Right atrium auricular region (tissue), 2 donors: ENCODE measurements at regions not wholly inside any gene's neighbourhood (a gene's known extent, or its start where the extent isn't known, plus 50 kb on each side); places are given as distances from the start of the nearest gene placed in this dataset.

Source experiments
- DNase-seq: peaks from one replicate; pipeline ENCODE4 v3.0.0-alpha.2; 2019; ENCODE audit warnings: low spot score
- H3K27ac ChIP-seq, 2 donors: fragments of 200-600 bp; sonication (generic); 1 replicate in 1 of 2; 2 replicates in 1 of 2; pipeline ENCODE4 v1.5.1; 2016 to 2019
- H3K27me3 ChIP-seq, 2 donors: fragments of 200-600 bp; sonication (generic); one replicate each; pipeline versions ENCODE4 v1.5.1 to v1.6.0; 2017 to 2019
- H3K36me3 ChIP-seq: fragments of 200-600 bp; sonication (generic); one replicate; pipeline ENCODE4 v1.5.1; 2016
- H3K4me1 ChIP-seq, 2 donors: fragments of 200-600 bp; sonication (generic); one replicate each; pipeline versions ENCODE4 v1.5.1 to v1.6.0; 2017 to 2019
- H3K4me3 ChIP-seq, 2 donors: fragments of 200-600 bp; sonication (generic); 1 replicate in 1 of 2; 2 replicates in 1 of 2; pipeline ENCODE4 v1.5.1; 2017 to 2019; ENCODE audit warnings: mild to moderate bottlenecking in 1 of 2, moderate library complexity in 1 of 2
- H3K9me3 ChIP-seq, 2 donors: fragments of 200-600 bp; sonication (generic); one replicate each; pipeline ENCODE4 v1.5.1; 2019
- CTCF ChIP-seq, 2 donors: fragments of 200-600 bp; sonication (generic); IDR thresholded peaks; one replicate each; pipeline ENCODE4 v1.5.1; 2019; ENCODE audit warnings: antibody characterized with exemption in 2 of 2

- TF ChIP-seq CTCF (IDR thresholded peaks at IDR 0.05): no peak
- H3K27ac ChIP-seq: no peak overlapping the region
- no peaks in the 10 kb centered on the region for H3K4me1 ChIP-seq
- H3K9me3 ChIP-seq: no peaks in the 10 kb centered on the region
- no peaks in the 10 kb centered on the region for H3K27me3 ChIP-seq
- no peak for DNase-seq
- no peaks in the 10 kb centered on the region for H3K36me3 ChIP-seq
- H3K4me3 ChIP-seq: no peak overlapping the region
Observed at GRCh38 chr17:27400991-27401390, 55.3 kb upstream of the KSR1 start.

- DNase-seq: no peak
- Histone ChIP-seq H3K27me3 (no peaks in the 10 kb centered on the region), H3K36me3 (no peaks in the 10 kb centered on the region), H3K9me3 (no peaks in the 10 kb centered on the region), H3K27ac (no peak overlapping the region), H3K4me3 (no peak overlapping the region), H3K4me1 (peaks cover 0 to under 1% of the 10 kb centered on the region in 2 donors)
- no peak for TF ChIP-seq CTCF (IDR thresholded peaks at IDR 0.05)
Observed at GRCh38 chr17:27402943-27403342, 53.3 kb upstream of the KSR1 start.

- no peak overlapping the region for H3K27ac ChIP-seq
- TF ChIP-seq CTCF (IDR thresholded peaks at IDR 0.05): no peak
- no peaks in the 10 kb centered on the region for H3K36me3 ChIP-seq
Observed at GRCh38 chr17:27403480-27404005, 52.7 kb upstream of the KSR1 start.

GRCh38 chr17:27404676-27405075, 51.6 kb upstream of the KSR1 start:
- no peak overlapping the region for H3K27ac ChIP-seq
- peaks cover 0 to 13% of the 10 kb centered on the region in 2 donors for H3K4me1 ChIP-seq
- no peak for DNase-seq
- no peaks in the 10 kb centered on the region for H3K27me3 ChIP-seq
- no peaks in the 10 kb centered on the region for H3K36me3 ChIP-seq
- no peak overlapping the region for H3K4me3 ChIP-seq
- no peak for TF ChIP-seq CTCF (IDR thresholded peaks at IDR 0.05)
- H3K9me3 ChIP-seq: no peaks in the 10 kb centered on the region

More at GRCh38 chr17:27403480-27404005, 52.7 kb upstream of the KSR1 start:
- H3K9me3 ChIP-seq: no peaks in the 10 kb centered on the region
- peaks cover 0 to 6% of the 10 kb centered on the region in 2 donors for H3K4me1 ChIP-seq
- H3K27me3 ChIP-seq: no peaks in the 10 kb centered on the region
- no peak for DNase-seq
- H3K4me3 ChIP-seq: no peak overlapping the region
